Central memory CD4-positive, alpha-beta T cell (primary cell): ENCODE measurements at regions not wholly inside any gene's neighbourhood (a gene's known extent, or its start where the extent isn't known, plus 50 kb on each side); places are given as distances from the start of the nearest gene placed in this dataset.

ENCODE experiments used
- DNase-seq: peaks from one replicate; pipeline ENCODE4 v3.0.0; 2022

DNA sequence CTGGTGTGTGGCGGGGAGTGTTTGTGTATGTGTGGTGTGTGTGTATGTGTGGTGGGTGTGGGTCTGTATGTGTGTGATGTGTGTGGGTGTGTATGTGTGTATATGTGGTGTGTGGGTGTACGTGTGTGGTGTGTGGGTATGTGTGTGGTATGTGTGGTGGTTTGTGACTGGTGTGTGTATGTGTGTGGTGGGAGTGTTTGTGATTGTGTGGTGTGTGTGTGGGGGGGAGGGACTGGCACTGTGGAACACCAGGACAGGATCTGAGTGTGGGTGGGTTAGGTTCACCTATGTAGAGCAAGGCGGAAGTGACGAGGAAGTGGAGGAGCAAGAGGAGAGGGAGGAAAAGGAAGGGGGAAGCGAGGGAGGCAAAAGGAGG lies 510.8 kb downstream of the SHQ1 start:
- no peak for DNase-seq

DNA sequence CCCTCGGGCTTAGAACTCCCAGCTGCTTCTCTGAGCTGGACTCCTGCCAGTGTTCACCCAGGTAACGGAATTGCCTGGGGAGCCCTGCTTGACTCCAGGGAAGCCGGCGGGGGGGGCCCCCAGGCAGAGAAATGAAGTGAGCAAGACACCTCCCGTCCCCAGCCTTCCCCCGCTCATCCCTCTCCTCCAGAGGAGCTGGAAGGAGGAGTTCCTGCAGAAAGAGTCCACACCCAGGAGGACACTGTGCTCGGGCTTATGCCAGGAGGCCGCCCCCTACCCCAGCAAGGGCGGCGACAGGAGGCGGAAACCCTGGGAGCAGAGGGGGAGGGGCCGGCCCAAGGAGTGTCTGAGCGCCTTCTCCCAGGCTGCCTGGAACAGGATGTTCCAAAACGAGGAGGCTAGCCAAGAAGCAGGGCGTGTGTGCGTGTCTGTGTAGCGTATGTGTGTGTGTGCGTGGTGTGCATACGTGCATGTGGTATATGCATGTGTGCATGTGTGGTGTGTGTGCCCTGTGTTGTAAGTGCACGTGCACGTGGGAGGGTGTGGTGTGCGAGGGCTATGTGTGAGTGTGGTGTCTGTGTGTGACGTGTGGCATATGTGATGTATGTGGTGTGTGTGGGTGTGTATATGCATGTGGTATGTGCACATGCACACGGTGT lies 511.3 kb downstream of the SHQ1 start:
- DNase-seq, result no peak

DNA sequence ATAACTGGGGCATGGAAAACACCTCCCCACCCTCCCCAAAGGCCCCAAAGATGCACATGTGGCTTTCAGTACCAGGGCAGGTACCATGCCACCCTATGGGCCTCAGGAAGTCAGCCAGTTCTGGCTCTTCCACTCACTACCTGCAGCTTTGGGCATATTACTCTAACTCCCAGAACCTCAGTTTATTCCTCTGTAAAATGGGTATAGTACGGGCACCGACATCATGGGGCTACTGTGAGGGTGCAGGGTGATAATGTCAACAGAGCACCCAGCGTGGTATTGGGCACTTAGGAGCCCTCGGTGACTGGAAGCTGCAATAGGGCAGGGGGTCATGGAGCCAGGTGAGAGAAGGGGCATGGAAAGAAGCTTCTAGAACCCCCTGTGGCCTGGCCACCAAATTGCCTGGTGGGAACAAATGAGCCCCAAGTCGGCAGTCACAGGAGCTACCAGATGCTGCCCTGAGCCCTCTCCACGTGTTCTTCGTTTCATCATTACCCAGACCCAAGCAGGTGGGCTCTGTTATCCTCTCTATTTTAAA lies 512.1 kb downstream of the SHQ1 start:
- no peak for DNase-seq

DNA sequence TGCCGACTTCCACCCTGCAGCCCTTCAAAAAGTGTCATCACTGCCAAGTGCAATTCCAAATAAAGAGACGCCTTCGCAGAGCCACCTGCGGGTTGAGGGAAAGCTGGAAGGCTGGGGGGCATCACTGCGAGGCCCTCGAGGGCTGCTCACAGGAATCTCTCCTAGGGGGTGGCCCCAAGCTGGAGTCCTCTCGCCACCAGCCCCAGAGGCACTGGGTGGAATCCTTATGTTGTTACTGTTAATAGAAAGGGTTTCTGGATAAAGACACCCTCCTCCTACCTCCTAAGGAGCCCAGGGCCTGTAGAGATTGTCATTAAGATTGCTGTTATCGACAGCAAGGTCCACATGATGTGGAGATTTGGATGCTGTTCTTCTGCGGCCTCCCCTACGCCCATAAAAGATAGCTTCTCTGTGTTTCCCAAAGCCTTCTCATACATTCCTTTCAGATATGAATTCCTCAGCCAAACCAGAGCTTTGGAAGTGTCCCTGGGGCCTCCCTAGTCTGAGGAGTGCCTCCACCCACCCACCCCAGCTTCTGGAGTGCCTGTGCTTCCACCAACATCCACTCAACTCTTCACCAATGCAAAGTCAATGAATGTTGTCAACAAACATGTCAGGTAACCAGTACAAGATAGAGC lies 512.7 kb downstream of the SHQ1 start:
- no peak for DNase-seq

DNA sequence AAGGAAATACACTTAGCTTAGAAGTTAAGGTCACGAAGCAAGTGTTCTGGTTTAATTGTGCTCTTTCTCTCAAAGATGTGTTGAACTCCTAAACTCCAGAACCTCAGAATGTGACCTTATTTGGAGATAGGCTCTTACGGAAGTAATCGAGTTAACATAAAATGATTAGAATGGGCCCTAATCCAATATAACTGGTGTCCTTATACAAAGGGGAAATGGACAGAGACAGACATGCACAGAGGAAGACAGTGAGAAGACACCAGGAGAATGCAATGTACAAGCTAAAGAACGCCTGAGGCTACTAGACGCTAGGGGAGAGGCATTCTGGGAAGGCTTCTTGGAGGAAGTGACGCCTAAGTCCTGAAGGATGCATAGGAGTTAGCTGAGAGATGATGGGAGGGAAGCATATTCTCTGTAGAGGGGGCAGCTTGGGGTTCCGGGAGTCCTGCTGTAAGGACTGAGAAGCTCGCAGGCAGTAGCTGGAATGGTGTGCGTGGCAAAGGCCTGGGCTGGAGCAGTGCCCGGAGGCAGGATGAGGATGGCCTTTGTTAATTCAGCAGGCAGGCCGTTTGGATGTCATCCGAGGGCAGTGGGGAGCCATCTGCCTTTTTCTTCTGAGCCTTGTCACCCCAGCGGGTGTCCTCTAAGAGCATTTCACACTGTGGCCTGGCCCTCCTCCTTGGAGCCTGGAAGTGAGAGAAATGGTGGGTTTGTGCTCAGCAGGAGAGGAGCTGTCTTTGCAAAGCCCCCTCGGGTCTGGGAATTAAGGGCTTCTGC lies 513.4 kb downstream of the SHQ1 start:
- no peak for DNase-seq

DNA sequence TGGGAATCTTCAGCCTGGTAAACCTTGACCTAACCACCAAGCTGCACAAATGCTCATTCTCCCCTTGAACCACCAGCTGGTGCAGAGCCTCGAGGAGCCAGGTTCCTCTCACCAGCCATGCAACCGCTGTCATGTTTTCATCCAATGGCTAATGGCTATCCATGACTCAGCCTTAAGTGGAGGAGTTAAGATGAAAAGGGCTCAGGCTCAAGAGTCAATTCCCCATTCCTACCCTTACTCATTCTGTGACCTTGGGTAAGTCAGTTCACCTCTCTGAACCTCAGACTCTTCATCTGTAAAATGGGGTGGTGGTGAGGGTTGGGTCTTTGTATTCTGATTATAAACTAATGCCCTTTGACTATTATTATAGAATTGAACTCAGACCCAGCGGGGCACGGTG lies 515.6 kb downstream of the SHQ1 start:
- DNase-seq, result no peak

DNA sequence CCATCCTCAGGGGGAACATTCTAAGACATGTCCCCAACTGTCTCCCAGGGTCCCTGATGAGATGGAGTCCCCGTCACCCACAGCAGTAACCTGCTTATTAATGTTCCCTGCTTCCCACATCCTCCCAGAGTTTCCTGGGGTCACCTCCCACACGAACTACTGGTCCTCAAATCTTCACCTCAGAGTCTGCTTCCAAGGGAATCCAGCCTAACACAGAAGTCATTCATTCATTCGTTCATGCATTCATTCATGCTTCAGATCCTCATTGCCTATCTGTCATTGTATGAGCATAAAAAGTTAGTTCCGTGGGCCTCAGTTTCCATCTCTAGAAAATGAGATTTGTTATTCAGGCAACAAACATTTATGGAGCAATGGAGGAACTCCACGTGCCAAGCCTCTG lies 516.2 kb downstream of the SHQ1 start:
- DNase-seq, result no peak

DNA sequence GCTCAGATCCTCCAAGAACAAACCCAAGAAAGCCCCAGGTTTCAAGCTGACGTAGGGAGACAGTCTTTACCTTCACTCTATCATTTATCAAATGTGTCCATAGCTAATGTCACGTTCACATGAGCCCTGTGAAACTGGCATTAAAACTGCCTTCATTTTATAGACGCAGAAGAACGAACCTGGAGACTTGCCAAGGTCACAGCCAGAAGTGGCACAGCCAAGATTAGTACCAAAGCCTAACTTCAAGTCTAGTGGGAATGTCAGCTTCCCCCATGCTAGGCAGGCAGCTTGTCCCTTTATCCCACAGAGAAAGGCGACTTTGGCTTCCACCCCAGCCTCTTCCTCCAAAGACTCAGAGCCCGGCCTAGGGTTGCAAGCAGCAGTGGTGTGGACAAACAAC lies 517.2 kb downstream of the SHQ1 start:
- no peak for DNase-seq

DNA sequence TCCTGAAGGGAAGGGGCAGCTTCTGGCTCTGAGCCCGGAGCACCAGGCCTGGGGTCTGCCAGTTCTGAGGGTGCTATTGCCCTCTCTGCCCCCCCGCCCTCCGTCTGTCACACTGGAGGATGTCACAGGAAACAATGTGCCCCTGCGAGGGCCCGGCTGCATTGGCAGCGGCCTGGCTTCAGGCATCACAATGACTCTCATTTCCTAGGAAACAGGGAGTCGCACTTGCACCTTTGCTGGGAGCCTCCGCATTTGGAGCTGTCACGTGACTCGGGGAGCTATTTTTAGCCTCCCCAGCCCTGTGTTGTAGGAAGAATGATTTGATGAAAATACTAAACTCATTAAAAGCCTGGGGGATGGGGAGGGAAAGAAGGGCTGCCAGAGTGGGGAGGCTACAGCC lies 518.9 kb downstream of the SHQ1 start:
- no peak for DNase-seq

DNA sequence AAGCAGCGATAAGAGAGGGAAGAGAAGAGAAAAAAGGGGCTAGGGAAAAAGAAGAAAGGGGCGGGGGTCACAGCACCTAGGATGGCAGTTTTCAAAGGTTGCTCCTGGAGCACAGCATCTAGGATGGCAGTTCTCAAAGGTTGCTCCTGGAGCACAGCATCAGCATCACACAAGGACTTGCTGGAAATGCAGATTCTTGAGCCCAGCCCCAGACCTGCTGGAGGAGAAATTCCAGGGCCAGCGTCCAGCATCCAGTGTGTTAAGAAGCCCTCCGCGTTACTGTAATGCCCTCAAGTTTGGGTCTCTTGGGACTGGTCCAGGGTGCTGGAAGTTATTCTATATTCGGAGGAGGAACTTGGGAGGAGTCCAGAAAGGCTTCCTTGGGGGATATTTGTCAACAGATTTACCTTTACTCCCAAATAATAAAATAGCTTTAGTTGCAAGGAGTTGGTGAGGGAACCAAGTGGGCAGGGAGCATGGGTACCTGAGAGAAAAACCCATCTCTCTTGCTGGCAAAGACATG lies 519.4 kb downstream of the SHQ1 start:
- DNase-seq, result no peak

DNA sequence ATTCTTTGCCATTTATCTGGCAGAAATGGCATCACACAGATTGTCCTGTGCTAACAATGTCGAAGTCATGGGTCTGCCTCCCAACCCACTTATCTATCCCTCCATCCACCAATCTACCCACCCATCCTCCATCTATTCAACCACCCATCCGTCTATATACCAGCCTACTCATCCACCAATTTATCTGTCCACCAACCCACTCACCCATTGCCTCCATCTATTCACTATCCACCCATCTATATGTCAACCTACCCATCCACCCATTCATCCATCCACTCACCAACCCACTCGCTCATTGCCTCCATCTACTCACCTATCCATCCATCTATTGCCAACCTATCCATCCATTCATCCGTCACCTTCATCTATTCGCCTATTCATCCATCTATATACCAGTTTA lies 521.2 kb downstream of the SHQ1 start:
- no peak for DNase-seq

DNA sequence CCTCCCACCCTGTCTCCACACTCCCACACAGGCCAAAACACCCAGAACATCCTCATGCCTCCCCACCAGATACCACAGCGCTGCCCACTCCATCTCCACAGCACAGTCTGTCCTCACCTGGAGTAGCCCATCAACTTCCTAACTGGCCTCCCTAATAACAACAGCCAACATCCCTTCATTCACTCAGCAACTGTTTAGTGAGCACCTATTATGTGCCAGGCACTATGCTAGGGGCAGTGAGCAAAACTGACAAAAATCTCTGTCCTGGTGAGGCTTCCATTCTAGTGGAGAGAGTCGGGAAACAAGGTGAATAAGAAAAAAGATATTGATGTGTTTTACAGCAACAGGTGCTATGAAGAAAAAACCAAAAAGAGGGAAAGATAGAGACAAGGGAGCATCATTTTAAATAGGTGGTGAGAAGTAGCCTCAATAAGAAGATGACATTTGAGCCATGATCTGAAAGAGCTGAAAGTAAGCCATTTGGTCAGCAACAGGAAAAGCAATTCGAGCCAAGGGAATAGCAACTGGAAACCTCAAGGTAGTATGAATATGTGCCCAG lies 523.9 kb downstream of the SHQ1 start:
- no peak for DNase-seq

DNA sequence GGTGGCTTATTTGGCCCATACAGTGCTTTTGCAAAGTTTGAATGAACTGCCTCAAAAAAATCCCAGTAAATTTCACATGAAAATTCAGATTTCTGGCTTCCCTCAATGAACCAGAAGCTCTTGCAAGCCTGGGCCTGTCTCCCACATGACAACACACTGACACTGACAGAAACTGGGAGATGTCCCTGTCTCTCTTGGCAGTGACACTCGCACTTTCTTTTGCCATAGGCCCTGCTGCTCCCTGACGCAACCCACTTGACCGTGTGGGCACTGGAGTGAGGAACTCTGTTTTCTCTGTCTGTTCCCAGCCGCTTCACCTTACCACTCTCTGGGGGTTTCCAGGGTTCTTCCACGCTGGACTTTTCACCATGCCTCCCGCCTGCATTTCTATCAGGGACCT lies 524.5 kb downstream of the SHQ1 start:
- DNase-seq, result no peak

DNA sequence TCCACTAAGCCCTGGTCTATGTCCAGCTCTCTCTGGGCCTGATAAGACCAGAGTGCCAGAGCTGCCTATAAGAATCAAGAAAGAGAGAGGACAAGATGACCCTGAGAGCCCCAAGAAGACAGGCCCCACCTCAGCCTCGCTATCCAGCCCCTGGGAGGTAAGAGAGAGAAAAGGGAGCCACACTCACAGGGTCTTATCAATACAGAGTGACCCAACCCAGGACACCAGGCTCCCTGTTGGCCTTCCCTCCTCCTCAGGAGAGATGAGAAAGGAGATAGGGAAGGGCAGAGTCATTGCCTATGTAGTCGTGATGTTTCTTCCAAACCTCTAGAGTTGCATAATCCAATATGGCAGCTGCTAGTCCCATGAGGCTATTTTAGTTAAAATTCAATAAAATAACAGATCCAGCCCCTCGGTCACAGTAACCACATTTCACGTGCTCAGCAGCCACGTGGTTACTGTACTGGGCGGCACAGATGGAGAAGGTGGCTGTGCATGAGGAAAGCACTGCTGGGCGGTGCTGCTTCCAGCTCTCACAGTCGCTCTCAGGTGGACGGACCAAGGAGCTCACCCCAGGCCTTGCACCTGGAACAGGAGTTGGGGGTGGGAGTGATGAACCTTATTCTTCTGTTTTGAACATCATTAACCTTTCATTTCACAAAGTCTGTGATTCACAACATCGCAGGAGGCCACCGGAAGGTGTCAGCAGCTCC lies 525.8 kb downstream of the SHQ1 start:
- DNase-seq, result no peak

DNA sequence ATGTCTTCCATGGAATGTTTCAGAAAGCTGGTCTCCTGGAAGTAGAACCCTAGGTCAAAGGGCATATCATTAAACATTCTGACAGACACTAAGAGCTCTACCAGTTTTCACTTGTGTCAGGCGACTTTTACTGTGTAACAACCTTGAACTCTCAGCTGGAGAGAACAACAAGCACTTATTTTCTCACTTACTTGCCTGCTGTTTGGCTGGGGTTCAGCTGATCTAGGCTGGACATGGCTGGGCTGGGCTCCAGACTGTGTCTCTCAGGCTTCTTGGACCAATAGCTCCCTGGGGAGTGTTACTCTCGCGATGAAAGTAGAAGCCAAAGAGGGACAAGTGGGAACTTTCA lies 527.3 kb downstream of the SHQ1 start:
- no peak for DNase-seq

DNA sequence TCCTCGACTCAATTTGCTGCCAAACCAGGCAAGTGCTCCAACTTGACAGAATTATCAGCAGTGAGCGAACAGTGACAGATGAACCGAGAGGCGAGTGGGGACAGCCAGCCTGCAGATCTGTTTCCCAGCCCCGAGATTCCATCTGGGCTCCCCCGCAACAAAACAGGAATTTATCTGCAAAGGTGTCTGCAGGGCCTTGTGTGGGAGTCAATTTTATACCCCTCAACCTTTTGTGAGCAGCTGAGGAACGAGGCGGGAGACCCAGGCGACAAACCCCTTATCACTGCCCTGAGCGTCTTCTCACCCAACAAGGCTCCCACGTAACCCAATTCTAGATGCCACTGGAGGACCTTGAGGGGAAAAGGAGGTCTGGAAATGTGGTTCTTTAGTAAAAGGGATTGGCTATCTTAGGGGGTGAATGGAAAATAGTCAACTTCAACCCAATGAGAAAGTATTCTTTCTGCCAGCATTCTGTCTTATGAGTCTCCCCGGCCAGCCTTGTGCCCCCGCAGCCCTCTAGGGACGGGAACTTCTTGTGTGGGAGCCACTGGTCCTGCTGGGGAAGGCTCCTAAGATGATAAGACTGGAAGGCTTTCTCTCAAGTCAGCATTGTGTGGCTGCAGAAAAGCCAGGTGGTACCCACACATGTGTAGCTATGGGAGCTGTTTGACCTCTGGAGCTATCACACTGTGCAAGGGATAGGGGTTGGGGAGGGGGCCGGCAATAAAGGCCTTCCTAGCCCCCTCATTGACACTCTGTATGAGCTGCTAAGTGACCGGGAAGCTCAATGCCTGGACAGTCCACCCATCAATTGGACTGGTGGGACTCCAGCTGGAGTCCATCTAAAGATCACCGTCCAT lies 527.9 kb downstream of the SHQ1 start:
- no peak for DNase-seq

DNA sequence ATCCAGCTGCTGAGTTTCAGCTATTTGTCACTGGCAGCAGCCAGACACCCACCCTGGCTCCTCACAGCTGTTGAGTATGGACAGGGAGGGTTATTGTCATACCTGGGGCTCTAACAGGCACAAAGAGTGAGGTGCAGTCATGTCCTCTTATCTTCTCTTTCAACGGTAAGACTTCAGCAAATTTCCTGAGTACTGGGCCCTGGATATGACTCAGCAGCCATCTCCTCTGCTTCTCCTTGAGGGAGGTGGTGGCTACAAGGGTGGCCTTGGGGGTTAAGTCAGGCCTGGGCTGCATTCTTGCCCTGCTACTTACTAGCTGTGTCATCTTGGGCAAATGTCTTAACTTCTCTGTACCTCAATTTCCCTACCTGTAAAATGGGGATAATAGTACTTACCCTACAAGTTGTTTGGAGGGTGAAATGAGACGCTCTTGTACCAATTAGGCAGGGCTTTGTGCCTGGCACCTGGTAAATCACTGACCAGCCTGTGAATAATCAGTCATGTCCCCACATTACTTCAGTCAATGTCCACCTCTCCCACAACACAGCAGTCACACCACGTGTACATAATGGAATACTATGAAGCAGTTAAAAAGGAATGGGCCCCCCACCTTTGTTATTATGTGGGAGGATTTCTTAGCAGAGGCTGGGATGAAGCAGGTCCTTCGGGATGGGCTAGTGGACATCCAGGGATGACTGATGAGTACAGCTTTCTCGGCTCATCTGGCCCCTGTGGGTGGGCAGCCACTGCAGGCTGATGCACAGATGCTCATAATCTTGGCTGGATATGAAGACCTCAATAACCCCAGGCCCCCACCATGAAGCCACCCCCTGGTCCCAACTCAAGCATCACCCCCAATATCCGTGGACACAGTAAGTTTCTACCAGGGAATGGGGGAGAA lies 528.8 kb downstream of the SHQ1 start:
- no peak for DNase-seq

DNA sequence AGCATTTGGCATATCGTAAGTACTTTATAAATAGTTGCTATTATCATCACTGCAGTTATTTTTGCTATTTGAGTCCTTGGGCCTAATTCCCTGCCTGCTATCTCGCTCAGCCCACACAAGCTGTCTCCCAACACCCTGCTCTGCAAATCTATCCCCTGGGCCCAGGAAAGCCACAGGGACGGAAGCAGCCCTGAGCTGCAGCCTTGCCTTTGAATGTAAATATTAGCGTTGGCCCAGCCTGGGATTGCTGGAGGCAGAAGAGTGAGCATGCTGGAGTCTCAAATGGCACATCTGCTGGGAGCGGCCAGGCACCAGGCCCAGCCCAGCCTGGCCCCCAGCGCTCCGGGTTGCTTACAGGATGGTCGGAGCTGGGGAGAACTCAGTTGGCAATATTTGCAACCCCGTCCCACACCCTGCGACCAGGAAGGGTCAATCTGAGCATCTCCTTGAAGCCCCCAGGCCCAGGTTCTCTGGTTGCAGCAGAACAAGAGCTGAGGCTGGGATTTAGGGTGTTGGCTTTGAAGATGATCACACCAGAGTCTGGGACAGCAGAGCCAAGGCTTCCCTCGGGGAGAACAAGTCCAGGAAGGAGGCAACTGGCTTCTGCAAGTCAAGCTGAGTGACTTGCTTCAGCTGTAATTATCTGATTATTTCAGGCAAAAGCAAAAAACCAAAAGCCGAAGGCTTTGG lies 529.6 kb downstream of the SHQ1 start:
- no peak for DNase-seq

DNA sequence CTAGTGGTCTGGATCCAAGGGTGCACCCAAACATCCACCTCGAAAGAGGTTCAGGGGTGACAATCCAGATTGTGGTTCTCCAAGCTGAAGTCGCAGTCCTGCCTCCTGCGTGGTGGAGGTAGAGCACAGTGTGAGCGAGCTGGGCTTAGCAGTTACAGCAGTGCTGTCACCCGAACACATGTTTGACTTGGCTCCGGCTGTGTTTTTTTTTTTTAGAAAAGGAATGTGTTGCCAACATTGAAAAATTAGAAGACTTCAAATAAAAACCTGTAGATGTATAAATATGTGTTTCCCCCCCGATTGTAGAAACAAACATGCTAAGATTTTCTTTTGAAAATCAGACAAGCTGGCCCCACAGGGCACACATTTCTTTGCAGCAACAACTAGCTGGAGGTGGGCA lies 530.8 kb downstream of the SHQ1 start:
- no peak for DNase-seq
